Astrocyte (in vitro differentiated cells and primary cell): ENCODE measurements at regions not wholly inside any gene's neighbourhood (a gene's known extent, or its start where the extent isn't known, plus 50 kb on each side); places are given as distances from the start of the nearest gene placed in this dataset.

ENCODE experiments used
- EZH2 ChIP-seq: IDR thresholded peaks from 2 replicates; pipeline ENCODE4 v1.6.1; 2012; ENCODE audit warnings: mild to moderate bottlenecking, low read length, inconsistent platforms; ENCODE audit not compliant: insufficient read depth
- TF ChIP-seq, protein P1 (sequence below): IDR thresholded peaks from 2 replicates; pipeline ENCODE4 v1.5.1; 2011; ENCODE audit warnings: low read depth, mild to moderate bottlenecking, inconsistent platforms, low read length, moderate library complexity; ENCODE audit not compliant: insufficient read depth

DNA sequence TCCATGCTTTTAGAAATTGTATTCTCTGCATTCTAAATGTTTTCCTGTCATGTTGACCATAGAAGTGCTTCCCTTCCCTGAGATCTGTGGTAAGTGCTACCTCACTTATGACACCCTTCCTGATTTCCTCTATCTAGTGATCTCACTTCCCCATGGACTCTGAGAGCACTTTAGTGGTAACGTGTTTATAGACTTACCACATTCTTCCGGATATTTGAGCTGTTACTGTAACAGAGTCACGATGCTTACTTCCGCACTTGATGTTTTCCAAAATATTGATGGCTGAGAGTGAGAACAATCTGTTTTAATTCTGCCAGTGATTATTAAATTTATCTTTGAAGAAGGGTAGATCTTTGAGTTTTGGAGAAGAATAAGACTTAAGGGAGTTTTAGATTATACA, 60.1 kb upstream of the NAMPT start:
- no peak for TF ChIP-seq EZH2
- TF ChIP-seq, protein P1, sequence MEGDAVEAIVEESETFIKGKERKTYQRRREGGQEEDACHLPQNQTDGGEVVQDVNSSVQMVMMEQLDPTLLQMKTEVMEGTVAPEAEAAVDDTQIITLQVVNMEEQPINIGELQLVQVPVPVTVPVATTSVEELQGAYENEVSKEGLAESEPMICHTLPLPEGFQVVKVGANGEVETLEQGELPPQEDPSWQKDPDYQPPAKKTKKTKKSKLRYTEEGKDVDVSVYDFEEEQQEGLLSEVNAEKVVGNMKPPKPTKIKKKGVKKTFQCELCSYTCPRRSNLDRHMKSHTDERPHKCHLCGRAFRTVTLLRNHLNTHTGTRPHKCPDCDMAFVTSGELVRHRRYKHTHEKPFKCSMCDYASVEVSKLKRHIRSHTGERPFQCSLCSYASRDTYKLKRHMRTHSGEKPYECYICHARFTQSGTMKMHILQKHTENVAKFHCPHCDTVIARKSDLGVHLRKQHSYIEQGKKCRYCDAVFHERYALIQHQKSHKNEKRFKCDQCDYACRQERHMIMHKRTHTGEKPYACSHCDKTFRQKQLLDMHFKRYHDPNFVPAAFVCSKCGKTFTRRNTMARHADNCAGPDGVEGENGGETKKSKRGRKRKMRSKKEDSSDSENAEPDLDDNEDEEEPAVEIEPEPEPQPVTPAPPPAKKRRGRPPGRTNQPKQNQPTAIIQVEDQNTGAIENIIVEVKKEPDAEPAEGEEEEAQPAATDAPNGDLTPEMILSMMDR = no peak
